ENCODE measurements at regions not wholly inside any gene's neighbourhood (a gene's known extent, or its start where the extent isn't known, plus 50 kb on each side); places are given as distances from the start of the nearest gene placed in this dataset.
"Not testable (repeated sequence)": the region's sequence is repeated elsewhere in the genome, so short reads cannot be mapped to it uniquely, and the experiment has no call there.

- not testable (repeated sequence) for TF ChIP-seq CTCF, EP300, POLR2A (IDR thresholded peaks at IDR 0.05)
These were observed 291.4 kb upstream of the PRSS16 start for GRCh38 chr6:26956078-26956600.

All from tibial nerve (tissue), 4 donors.